ENCODE measurements at regions not wholly inside any gene's neighbourhood (a gene's known extent, or its start where the extent isn't known, plus 50 kb on each side); places are given as distances from the start of the nearest gene placed in this dataset.
A peak's percentile ranks its signal among the peaks of the same experiment; 100 is the strongest.

GRCh38 chr17:79137015-79137788, 62.6 kb downstream of the ENGASE start:
- 9% methylated on average over 26 of the region's 26 CpGs for WGBS (ENCODE audit: low lambda C conversion rate)
- no peaks in the 10 kb centered on the region for H3K36me3 ChIP-seq (replicated peaks in 1 of 2; ENCODE audit: control insufficient read depth in 1 of 2, insufficient read depth in 2 of 2, low read length in 2 of 2)
- DNase-seq (ENCODE audit: low spot score) (no peak), ATAC-seq (no peak), FAIRE-seq (no peak)
- H2AFZ ChIP-seq (ENCODE audit: low read length) = no peak overlapping the region
- H3K9ac ChIP-seq (ENCODE audit: insufficient read depth, low read depth, low read length) = no peak overlapping the region
- no peaks in the 10 kb centered on the region for H3K9me3 ChIP-seq (ENCODE audit: low read length)
- H3K79me2 ChIP-seq (ENCODE audit: insufficient read depth, low read length) = no peaks in the 10 kb centered on the region
- in situ Hi-C loops (cut with HindIII; ENCODE audit: extremely low pct_ligation_motif_present, low pct_unique_long_range_greater_than_20kb) = no loop called here
- no peak overlapping the region for H3K4me2 ChIP-seq (ENCODE audit: low read depth, low read length)
- no peaks in the 10 kb centered on the region for H3K4me1 ChIP-seq (ENCODE audit: insufficient read depth, low read length)
- ChIA-PET CTCF (ENCODE audit: low intra/inter-chr PET ratio, low total read pairs) (no interaction called here), POLR2A (no interaction called here)
- no peak overlapping the region for H3K27ac ChIP-seq (ENCODE audit: extremely low read length, insufficient read depth, low read length)
- peaks cover 35 to 100% of the 10 kb centered on the region in 2 experiments for H3K27me3 ChIP-seq (ENCODE audit: control insufficient read depth in 1 of 2, insufficient read depth in 2 of 2, low read length in 2 of 2)
- no peak overlapping the region for H3K4me3 ChIP-seq (replicated peaks in 1 of 3; ENCODE audit: insufficient read depth in 1 of 3, low read depth in 2 of 3, low read length in 3 of 3)
- BruUV-seq (replicated peaks) = no TSS peak
- intact Hi-C loops (cut with micrococcal nuclease; ENCODE audit: unreplicated experiment) = no loop called here
- TF ChIP-seq NCOA1 (CRISPR knock-in tag; IDR thresholded peaks at IDR 0.05) = no peak
- TF ChIP-seq, protein P1, sequence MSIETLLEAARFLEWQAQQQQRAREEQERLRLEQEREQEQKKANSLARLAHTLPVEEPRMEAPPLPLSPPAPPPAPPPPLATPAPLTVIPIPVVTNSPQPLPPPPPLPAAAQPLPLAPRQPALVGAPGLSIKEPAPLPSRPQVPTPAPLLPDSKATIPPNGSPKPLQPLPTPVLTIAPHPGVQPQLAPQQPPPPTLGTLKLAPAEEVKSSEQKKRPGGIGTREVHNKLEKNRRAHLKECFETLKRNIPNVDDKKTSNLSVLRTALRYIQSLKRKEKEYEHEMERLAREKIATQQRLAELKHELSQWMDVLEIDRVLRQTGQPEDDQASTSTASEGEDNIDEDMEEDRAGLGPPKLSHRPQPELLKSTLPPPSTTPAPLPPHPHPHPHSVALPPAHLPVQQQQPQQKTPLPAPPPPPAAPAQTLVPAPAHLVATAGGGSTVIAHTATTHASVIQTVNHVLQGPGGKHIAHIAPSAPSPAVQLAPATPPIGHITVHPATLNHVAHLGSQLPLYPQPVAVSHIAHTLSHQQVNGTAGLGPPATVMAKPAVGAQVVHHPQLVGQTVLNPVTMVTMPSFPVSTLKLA (IDR thresholded peaks at IDR 0.05) = peak; percentile 96
- H4K20me1 ChIP-seq (ENCODE audit: insufficient read depth, low read length) = peaks cover 7% of the 10 kb centered on the region; the same call in 1 of the 2 replicates

DNA sequence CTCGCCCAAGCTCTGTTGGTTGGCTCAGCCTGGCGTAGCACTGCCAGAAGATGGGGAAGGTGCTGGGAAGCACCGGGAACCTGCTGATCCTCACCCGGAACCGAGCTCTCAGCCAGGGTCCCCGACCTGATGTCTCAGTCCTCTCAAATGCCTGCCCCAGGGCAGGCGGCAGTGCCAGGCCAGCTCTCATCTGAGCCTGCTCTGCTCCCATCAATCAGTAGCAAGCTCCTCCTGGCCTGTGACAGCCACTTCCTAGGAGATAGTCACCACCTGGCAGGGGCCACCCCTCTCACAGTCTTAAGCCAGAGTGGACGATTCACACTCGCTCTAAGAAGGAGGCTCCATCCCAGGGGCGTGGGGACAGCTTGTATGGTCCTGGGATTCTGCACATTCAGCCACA, 62.0 kb downstream of the ENGASE start:
- H3K27ac ChIP-seq (ENCODE audit: extremely low read length, insufficient read depth, low read length) = no peak overlapping the region
- intact Hi-C loops (cut with micrococcal nuclease; ENCODE audit: unreplicated experiment) = no loop called here
- H3K4me3 ChIP-seq (replicated peaks in 1 of 3; ENCODE audit: insufficient read depth in 1 of 3, low read depth in 2 of 3, low read length in 3 of 3) = no peak overlapping the region
- no peaks in the 10 kb centered on the region for H3K79me2 ChIP-seq (ENCODE audit: insufficient read depth, low read length)
- no peaks in the 10 kb centered on the region for H3K9me3 ChIP-seq (ENCODE audit: low read length)
- no TSS peak for BruUV-seq (replicated peaks)
- peaks cover 5% of the 10 kb centered on the region; the same call in 1 of the 2 replicates for H4K20me1 ChIP-seq (ENCODE audit: insufficient read depth, low read length)
- FAIRE-seq = no peak
- H3K9ac ChIP-seq (ENCODE audit: insufficient read depth, low read depth, low read length) = no peak overlapping the region
- H3K4me1 ChIP-seq (ENCODE audit: insufficient read depth, low read length) = no peaks in the 10 kb centered on the region
- POLR2A ChIA-PET = no interaction called here
- in situ Hi-C loops (cut with HindIII; ENCODE audit: extremely low pct_ligation_motif_present, low pct_unique_long_range_greater_than_20kb) = no loop called here
- no peak overlapping the region for H2AFZ ChIP-seq (ENCODE audit: low read length)
- DNase-seq (ENCODE audit: low spot score) = no peak
- H3K36me3 ChIP-seq (replicated peaks in 1 of 2; ENCODE audit: control insufficient read depth in 1 of 2, insufficient read depth in 2 of 2, low read length in 2 of 2) = no peaks in the 10 kb centered on the region
- 0% methylated on average over 3 of the region's 10 CpGs for WGBS (ENCODE audit: low lambda C conversion rate)
- no peak for ATAC-seq
- TF ChIP-seq DPF2 (CRISPR knock-in tag; IDR thresholded peaks at IDR 0.05; ENCODE audit: borderline replicate concordance, low read depth) (no peak), SMC3 (IDR thresholded peaks at IDR 0.05; ENCODE audit: low read length) (no peak)
- CTCF ChIA-PET (ENCODE audit: low intra/inter-chr PET ratio, low total read pairs) = no interaction called here
- H3K4me2 ChIP-seq (ENCODE audit: low read depth, low read length) = no peak overlapping the region
- H3K27me3 ChIP-seq (ENCODE audit: control insufficient read depth in 1 of 2, insufficient read depth in 2 of 2, low read length in 2 of 2) = peaks cover 32 to 100% of the 10 kb centered on the region in 2 experiments

All from HepG2 (cell line).